ENCODE measurements at regions not wholly inside any gene's neighbourhood (a gene's known extent, or its start where the extent isn't known, plus 50 kb on each side); places are given as distances from the start of the nearest gene placed in this dataset.

DNA sequence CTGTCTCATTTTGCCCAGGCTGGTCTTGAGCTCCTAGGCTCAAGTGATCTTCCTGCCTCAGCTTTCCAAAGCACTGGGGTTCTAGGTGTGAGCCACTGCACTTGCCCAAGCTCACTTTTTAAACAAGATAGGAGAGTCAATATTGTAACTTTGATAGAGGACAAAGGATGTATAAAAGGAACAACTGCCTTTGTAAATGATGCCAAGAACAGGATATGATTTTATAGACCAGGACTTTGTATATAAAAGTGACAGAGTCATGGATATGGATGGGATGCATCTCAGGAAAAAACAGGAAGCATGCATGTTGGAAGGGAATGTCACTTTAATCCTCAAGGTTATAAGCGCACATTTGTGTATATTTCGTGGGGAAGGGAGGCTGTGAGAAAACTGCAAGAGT, 338.4 kb downstream of the PRL start:
- Mint-ChIP-seq H3K4me3 (no peak overlapping the region), H3K27me3 (no peaks in the 10 kb centered on the region), H3K4me1 (no peaks in the 10 kb centered on the region), H3K27ac (no peak overlapping the region), H3K9me3 (no peaks in the 10 kb centered on the region), H3K36me3 (ENCODE audit: low read depth) (no peaks in the 10 kb centered on the region)
- intact Hi-C loops (cut with micrococcal nuclease), result no loop called here
- DNase-seq (no peak), ATAC-seq (ENCODE audit: low read depth) (no peak)
- ChIA-PET CTCF (no interaction called here), POLR2A (no interaction called here)
- no peak for TF ChIP-seq CTCF (IDR thresholded peaks at IDR 0.05)

GRCh38 chr6:21961226-21961625, 335.6 kb downstream of the PRL start:
- DNase-seq (no peak), ATAC-seq (ENCODE audit: low read depth) (no peak)
- Mint-ChIP-seq H3K9me3 (no peaks in the 10 kb centered on the region), H3K4me1 (peaks cover 9% of the 10 kb centered on the region), H3K27me3 (no peaks in the 10 kb centered on the region), H3K4me3 (no peak overlapping the region), H3K36me3 (ENCODE audit: low read depth) (no peaks in the 10 kb centered on the region), H3K27ac (no peak overlapping the region)
- TF ChIP-seq CTCF (IDR thresholded peaks at IDR 0.05), result no peak
- intact Hi-C loops (cut with micrococcal nuclease), result no loop called here
- ChIA-PET CTCF (no interaction called here), POLR2A (no interaction called here)

- CTCF ChIA-PET, result no interaction called here
- peaks cover 9% of the 10 kb centered on the region for H3K4me1 Mint-ChIP-seq
- intact Hi-C loops (cut with micrococcal nuclease), result no loop called here
- no peak overlapping the region for H3K27ac Mint-ChIP-seq
- no peak overlapping the region for H3K4me3 Mint-ChIP-seq
- POLR2A ChIA-PET, result no interaction called here
- no peak for TF ChIP-seq CTCF (IDR thresholded peaks at IDR 0.05)
- DNase-seq (no peak), ATAC-seq (ENCODE audit: low read depth) (no peak)
- H3K36me3 Mint-ChIP-seq (ENCODE audit: low read depth), result no peaks in the 10 kb centered on the region
- H3K9me3 Mint-ChIP-seq, result no peaks in the 10 kb centered on the region
- H3K27me3 Mint-ChIP-seq, result no peaks in the 10 kb centered on the region
Observed at GRCh38 chr6:21965016-21965415, 331.8 kb downstream of the PRL start.

- H3K27ac Mint-ChIP-seq, result no peak overlapping the region
- DNase-seq, result no peak
- intact Hi-C loops (cut with micrococcal nuclease), result no loop called here
- H3K27me3 Mint-ChIP-seq, result no peaks in the 10 kb centered on the region
- TF ChIP-seq CTCF (IDR thresholded peaks at IDR 0.05), result no peak
- H3K4me1 Mint-ChIP-seq, result peaks cover 9% of the 10 kb centered on the region
- no peak for ATAC-seq (ENCODE audit: low read depth)
- H3K9me3 Mint-ChIP-seq, result no peaks in the 10 kb centered on the region
- no peak overlapping the region for H3K4me3 Mint-ChIP-seq
- POLR2A ChIA-PET, result no interaction called here
- CTCF ChIA-PET, result no interaction called here
- no peaks in the 10 kb centered on the region for H3K36me3 Mint-ChIP-seq (ENCODE audit: low read depth)
Observed at GRCh38 chr6:21965953-21966539, 330.8 kb downstream of the PRL start.

GRCh38 chr6:21967056-21967974, 329.5 kb downstream of the PRL start:
- Mint-ChIP-seq H3K9me3 (no peaks in the 10 kb centered on the region), H3K36me3 (ENCODE audit: low read depth) (no peaks in the 10 kb centered on the region), H3K4me3 (no peak overlapping the region), H3K27me3 (no peaks in the 10 kb centered on the region), H3K4me1 (peaks cover 9% of the 10 kb centered on the region), H3K27ac (no peak overlapping the region)
- intact Hi-C loops (cut with micrococcal nuclease), result no loop called here
- TF ChIP-seq CTCF (IDR thresholded peaks at IDR 0.05), result no peak
- no peak for ATAC-seq (ENCODE audit: low read depth)
- CTCF ChIA-PET, result no interaction called here
- no peak for DNase-seq
- POLR2A ChIA-PET, result no interaction called here

Data from activated B cell treated with CpG ODN at 0.5 μM for 24 hours (primary cell).